Omental fat pad (tissue), 3 donors: ENCODE measurements at regions not wholly inside any gene's neighbourhood (a gene's known extent, or its start where the extent isn't known, plus 50 kb on each side); places are given as distances from the start of the nearest gene placed in this dataset.

ENCODE experiments used
- ATAC-seq: fragments of 150-250 bp; one replicate; pipeline ENCODE4 v1.9.1; 2016; ENCODE audit warnings: mild to moderate bottlenecking, moderate library complexity; ENCODE audit not compliant: low FRiP score
- DNase-seq: peaks from one replicate; pipeline ENCODE4 v3.0.0-alpha.2; 2019; ENCODE audit warnings: low spot score
- CTCF ChIP-seq, 3 donors: fragments of 450-650 bp; IDR thresholded peaks; one replicate each; pipeline ENCODE4 v1.5.1; 2016 to 2017; ENCODE audit warnings: antibody characterized with exemption in 3 of 3, mild to moderate bottlenecking in 3 of 3, moderate library complexity in 2 of 3

DNA sequence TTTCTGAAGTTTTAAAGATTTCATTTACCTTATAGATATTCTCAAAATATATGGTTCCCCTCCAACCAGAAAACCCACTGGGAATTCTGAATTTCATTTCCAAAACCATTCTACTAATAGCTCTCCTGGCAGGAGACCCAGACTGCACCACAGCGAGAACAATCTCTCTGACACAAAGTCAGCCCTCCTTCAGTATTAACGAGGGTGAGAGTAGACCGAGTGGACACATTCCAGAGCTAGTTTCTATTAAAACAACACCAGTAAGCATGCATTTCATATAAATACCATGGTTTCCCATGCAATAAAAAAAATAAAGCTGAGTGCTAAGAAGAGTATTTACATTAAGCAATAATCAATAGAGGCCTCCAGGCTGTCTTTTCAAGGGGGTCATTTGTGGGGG lies 899.6 kb upstream of the SLC35B3 start:
- no peak for DNase-seq
- TF ChIP-seq CTCF (IDR thresholded peaks at IDR 0.05): no peak
- ATAC-seq: no peak

- no peak for TF ChIP-seq CTCF (IDR thresholded peaks at IDR 0.05)
- ATAC-seq (no peak), DNase-seq (no peak)
These were observed 897.0 kb upstream of the SLC35B3 start for GRCh38 chr6:9332241-9332780.

- no peak for DNase-seq
- ATAC-seq: no peak
- TF ChIP-seq CTCF (IDR thresholded peaks at IDR 0.05): no peak
These were observed 881.5 kb upstream of the SLC35B3 start for GRCh38 chr6:9316831-9317230.

- DNase-seq: no peak
- no peak for ATAC-seq
- TF ChIP-seq CTCF (IDR thresholded peaks at IDR 0.05): no peak
These were observed 880.8 kb upstream of the SLC35B3 start for GRCh38 chr6:9315966-9316650.

GRCh38 chr6:9308284-9308683 lies 872.9 kb upstream of the SLC35B3 start:
- ATAC-seq: peak; percentile 62

GRCh38 chr6:9307786-9308185 lies 872.4 kb upstream of the SLC35B3 start:
- ATAC-seq (no peak), DNase-seq (no peak)
- TF ChIP-seq CTCF (IDR thresholded peaks at IDR 0.05): no peak

More at GRCh38 chr6:9308284-9308683, 872.9 kb upstream of the SLC35B3 start:
- DNase-seq: no peak
- no peak for TF ChIP-seq CTCF (IDR thresholded peaks at IDR 0.05)

GRCh38 chr6:9307187-9307586 lies 871.8 kb upstream of the SLC35B3 start:
- no peak for DNase-seq
- no peak for ATAC-seq
- no peak for TF ChIP-seq CTCF (IDR thresholded peaks at IDR 0.05)
